Stimulated activated CD4-positive, alpha-beta T cell treated with anti-CD3 and anti-CD28 coated beads, Interleukin-12 subunit alpha, Interleukin-12 subunit beta, amount 100 ng/mL, for 48 hours (primary cell): ENCODE measurements at regions not wholly inside any gene's neighbourhood (a gene's known extent, or its start where the extent isn't known, plus 50 kb on each side); places are given as distances from the start of the nearest gene placed in this dataset.

Experiments
- DNase-seq, 3 donors: peaks; one replicate each; pipeline ENCODE4 v3.0.0-alpha.2; 2020; ENCODE audit warnings: low read depth in 2 of 3, low spot score in 1 of 3

GRCh38 chr17:6215071-6216035, 145.2 kb downstream of the WSCD1 start:
- DNase-seq = no peak

- DNase-seq = no peak
Observed at GRCh38 chr17:6213859-6214258, 143.7 kb downstream of the WSCD1 start.

GRCh38 chr17:6212766-6213165, 142.6 kb downstream of the WSCD1 start:
- no peak for DNase-seq

GRCh38 chr17:6209829-6210228, 139.7 kb downstream of the WSCD1 start:
- no peak for DNase-seq

- DNase-seq = no peak
Observed at GRCh38 chr17:6208608-6209180, 138.5 kb downstream of the WSCD1 start.

- no peak for DNase-seq
Observed at GRCh38 chr17:6205525-6205924, 135.3 kb downstream of the WSCD1 start.

- no peak for DNase-seq
Observed at GRCh38 chr17:6205033-6205432, 134.9 kb downstream of the WSCD1 start.

GRCh38 chr17:6204203-6204722, 134.1 kb downstream of the WSCD1 start:
- DNase-seq = no peak

GRCh38 chr17:6196355-6196754, 126.2 kb downstream of the WSCD1 start:
- DNase-seq = no peak

- no peak for DNase-seq
Observed at GRCh38 chr17:6195123-6195522, 124.9 kb downstream of the WSCD1 start.

- DNase-seq = no peak
Observed at GRCh38 chr17:6191405-6192324, 121.5 kb downstream of the WSCD1 start.

GRCh38 chr17:6187836-6188235, 117.7 kb downstream of the WSCD1 start:
- DNase-seq = no peak

- DNase-seq = no peak
Observed at GRCh38 chr17:6186998-6187397, 116.8 kb downstream of the WSCD1 start.

- no peak for DNase-seq
Observed at GRCh38 chr17:6184508-6184907, 114.3 kb downstream of the WSCD1 start.

GRCh38 chr17:6179017-6179416, 108.8 kb downstream of the WSCD1 start:
- no peak for DNase-seq

GRCh38 chr17:6177941-6178694, 107.9 kb downstream of the WSCD1 start:
- DNase-seq = no peak
